Panc1 (cell line): ENCODE measurements at regions not wholly inside any gene's neighbourhood (a gene's known extent, or its start where the extent isn't known, plus 50 kb on each side); places are given as distances from the start of the nearest gene placed in this dataset.

Experiments used
- ATAC-seq: fragments of 200-7000 bp; cut with Tn5 transposase; 2 replicates; pipeline ENCODE4 v1.9.1; 2020; ENCODE audit warnings: mild to moderate bottlenecking, moderate library complexity
- BruUV-seq: library from RNA; stranded (reverse); fragments of 400-500 nt; replicated peaks from 2 replicates; lab custom pipeline; 2021; lab: Mats Ljungman, UMichigan
- CTCF ChIA-PET: fragments of 300-600 bp; sonication (Branson Sonifier 250); formaldehyde crosslinking; loops from one replicate; lab custom pipeline; 2022; ENCODE audit warnings: antibody characterized with exemption; lab: Charles Lee
- POLR2A ChIA-PET: fragments of 300-600 bp; sonication (Branson Sonifier 250); formaldehyde crosslinking; loops from one replicate; lab custom pipeline; 2022; ENCODE audit warnings: antibody characterized with exemption; lab: Charles Lee
- DNase-seq: peaks from one replicate; pipeline ENCODE4 v3.0.0-alpha.2; 2010; ENCODE audit warnings: low read depth, low spot score
- H3K27ac ChIP-seq: 2 replicates; pipeline ENCODE4 v1.5.1; 2011; ENCODE audit warnings: mild to moderate bottlenecking, low read length, inconsistent platforms
- H3K27me3 ChIP-seq: fragments of 200-500 bp; sonication (Bioruptor generic); 2 replicates; pipeline ENCODE4 v1.6.0; 2014; ENCODE audit warnings: low read length, inconsistent platforms; ENCODE audit not compliant: control insufficient read depth, insufficient read depth
- H3K36me3 ChIP-seq: fragments of 200-500 bp; sonication (Bioruptor generic); 2 replicates; pipeline ENCODE4 v1.5.1; 2014; ENCODE audit warnings: inconsistent platforms, mild to moderate bottlenecking, low read length, moderate library complexity; ENCODE audit not compliant: control insufficient read depth, insufficient read depth
- H3K4me1 ChIP-seq: 2 replicates; pipeline ENCODE4 v1.5.1; 2011; ENCODE audit warnings: inconsistent platforms, mild to moderate bottlenecking, low read length, moderate library complexity; ENCODE audit not compliant: control insufficient read depth, insufficient read depth
- H3K4me3 ChIP-seq, 2 experiments: 2 replicates each; pipeline ENCODE4 v1.5.1; 2011 to 2012; ENCODE audit warnings: low read depth in 2 of 2, low read length in 2 of 2, mild to moderate bottlenecking in 2 of 2, inconsistent platforms in 1 of 2, moderate library complexity in 1 of 2
- H3K9me3 ChIP-seq: fragments of 200-500 bp; sonication (Bioruptor generic); 2 replicates; pipeline ENCODE4 v1.5.1; 2014; ENCODE audit warnings: low read depth, mild to moderate bottlenecking, inconsistent platforms, low read length, moderate library complexity; ENCODE audit not compliant: control insufficient read depth, insufficient read depth
- CTCF ChIP-seq: fragments of 450-650 bp; IDR thresholded peaks from 2 replicates; pipeline ENCODE4 v1.5.1; 2017; ENCODE audit warnings: mild to moderate bottlenecking
- POLR2AphosphoS5 ChIP-seq: IDR thresholded peaks from 2 replicates; pipeline ENCODE4 v1.6.1; 2012; ENCODE audit warnings: mild to moderate bottlenecking, low read depth, low read length, moderate library complexity
- REST ChIP-seq, 2 experiments: IDR thresholded peaks; 2 replicates each; pipeline ENCODE4 v1.6.1; 2011 to 2012; ENCODE audit warnings: low read depth in 2 of 2, control low read depth in 1 of 2, low read length in 1 of 2, mild to moderate bottlenecking in 1 of 2, moderate library complexity in 1 of 2; ENCODE audit not compliant: insufficient read depth in 1 of 2
- SIN3A ChIP-seq: IDR thresholded peaks from 2 replicates; pipeline ENCODE4 v1.6.1; 2012; ENCODE audit warnings: low read depth, mild to moderate bottlenecking, low read length, moderate library complexity, borderline replicate concordance; ENCODE audit not compliant: insufficient read depth
- TCF7L2 ChIP-seq: IDR thresholded peaks from 2 replicates; pipeline ENCODE4 v1.6.1; 2011; ENCODE audit warnings: mild to moderate bottlenecking, low read depth, low read length, inconsistent platforms
- in situ Hi-C: cut with HindIII; loops from 2 replicates; pipeline ENCODE4 v1.10.0; 2016; ENCODE audit warnings: low sequenced_read_pairs, low pct_unique_long_range_greater_than_20kb
- intact Hi-C: fragments of 100-400 bp; cut with micrococcal nuclease; formaldehyde crosslinking; loops from one replicate; pipeline ENCODE4 v1.10.0; 2022; ENCODE audit not compliant: unreplicated experiment

- ChIA-PET CTCF (no interaction called here), POLR2A (no interaction called here)
- no TSS peak for BruUV-seq
- intact Hi-C loops (no loop called here), in situ Hi-C loops (no loop called here)
- H3K27ac ChIP-seq: no peak overlapping the region
- H3K4me1 ChIP-seq: no peaks in the 10 kb centered on the region
- no peak for DNase-seq
- TF ChIP-seq SIN3A: no peak
- TF ChIP-seq REST (IDR thresholded peaks at IDR 0.05; ENCODE audit: insufficient read depth in 1 of 2, low read depth in 2 of 2, low read length in 1 of 2): no peak
- TF ChIP-seq POLR2AphosphoS5: no peak
- no peak for TF ChIP-seq TCF7L2
- TF ChIP-seq CTCF: no peak
- H3K4me3 ChIP-seq: no peak overlapping the region
- ATAC-seq: no peak
- H3K9me3 ChIP-seq: no peaks in the 10 kb centered on the region
- H3K36me3 ChIP-seq: no peaks in the 10 kb centered on the region
- H3K27me3 ChIP-seq: no peaks in the 10 kb centered on the region
Measured at GRCh38 chr12:127685931-127686330, 581.0 kb upstream of the TMEM132C start.

GRCh38 chr12:127687181-127687580 is 579.8 kb upstream of the TMEM132C start:
- in situ Hi-C loops: no loop called here
- POLR2A ChIA-PET: no interaction called here
- no peak for DNase-seq

More at GRCh38 chr12:127687181-127687580, 579.8 kb upstream of the TMEM132C start:
- Histone ChIP-seq H3K4me3 (no peak overlapping the region), H3K4me1 (no peaks in the 10 kb centered on the region), H3K36me3 (no peaks in the 10 kb centered on the region), H3K9me3 (no peaks in the 10 kb centered on the region), H3K27ac (no peak overlapping the region), H3K27me3 (no peaks in the 10 kb centered on the region)
- TF ChIP-seq SIN3A (no peak), POLR2AphosphoS5 (no peak), REST (IDR thresholded peaks at IDR 0.05; ENCODE audit: insufficient read depth in 1 of 2, low read depth in 2 of 2, low read length in 1 of 2) (no peak), CTCF (no peak), TCF7L2 (no peak)
- BruUV-seq: no TSS peak
- intact Hi-C loops: no loop called here
- CTCF ChIA-PET: no interaction called here
- no peak for ATAC-seq
